Heart right ventricle (tissue), 16 donors: ENCODE measurements at regions not wholly inside any gene's neighbourhood (a gene's known extent, or its start where the extent isn't known, plus 50 kb on each side); places are given as distances from the start of the nearest gene placed in this dataset.

ENCODE experiments used
- ATAC-seq, 8 donors: fragments of 200-7000 bp; cut with Tn5 transposase; one replicate each; pipeline ENCODE4 v1.9.1; 2020; ENCODE audit warnings: mild to moderate bottlenecking in 8 of 8, moderate library complexity in 8 of 8, moderate number of reproducible peaks in 1 of 8
- DNase-seq, 2 donors: peaks; one replicate each; pipeline ENCODE4 v3.0.0-alpha.2; 2020
- H3K27ac ChIP-seq, 10 donors: fragments of 200-600 bp; sonication (generic) in 2 of 10; one replicate each; pipeline versions ENCODE4 v1.5.0 to v1.8.0; 2020 to 2022; ENCODE audit warnings: mild to moderate bottlenecking in 3 of 10
- H3K27me3 ChIP-seq, 7 donors: fragments of 200-600 bp; one replicate each; pipeline ENCODE4 v1.8.0; 2021 to 2022; ENCODE audit warnings: mild to moderate bottlenecking in 2 of 7
- H3K36me3 ChIP-seq, 9 donors: fragments of 200-600 bp; sonication (generic) in 1 of 9; one replicate each; pipeline versions ENCODE4 v1.5.0 to v1.8.0; 2020 to 2022; ENCODE audit warnings: mild to moderate bottlenecking in 2 of 9
- H3K4me1 ChIP-seq, 9 donors: fragments of 200-600 bp; sonication (generic) in 1 of 9; one replicate each; pipeline versions ENCODE4 v1.5.0 to v1.8.0; 2020 to 2022; ENCODE audit warnings: mild to moderate bottlenecking in 4 of 9
- H3K4me3 ChIP-seq, 10 donors: fragments of 200-600 bp; sonication (generic) in 2 of 10; one replicate each; pipeline versions ENCODE4 v1.5.0 to v1.8.0; 2020 to 2022; ENCODE audit warnings: mild to moderate bottlenecking in 7 of 10, moderate library complexity in 2 of 10
- H3K9me3 ChIP-seq, 11 donors: fragments of 200-600 bp in 10 of 11; sonication (generic) in 2 of 11; one replicate each; pipeline versions ENCODE4 v1.5.0 to v1.8.0; 2013 to 2022; ENCODE audit warnings: mild to moderate bottlenecking in 2 of 11, control low read depth in 1 of 11, moderate library complexity in 1 of 11
- WGBS, 2 donors: extraction: QIAGEN DNeasy Blood & Tissue Kit; methylation state at CpG; one replicate each; pipeline ENCODE4 v1.1.7; 2013; ENCODE audit warnings: inconsistent platforms in 1 of 2; 5-methylcytosine and 5-hydroxymethylcytosine counted together
- intact Hi-C, 10 donors: fragments of 100-400 bp; cut with DNase I; formaldehyde crosslinking; loops; one replicate each; pipeline versions ENCODE4 v1.11.1 to v1.14.2; 2022
- TF ChIP-seq, protein P1 (sequence below), 9 donors: fragments of 200-600 bp; sonication (generic) in 2 of 9; IDR thresholded peaks; one replicate each; pipeline versions ENCODE4 v1.5.0 to v1.8.0; 2021 to 2022; ENCODE audit warnings: antibody characterized with exemption in 9 of 9, mild to moderate bottlenecking in 5 of 9, moderate library complexity in 1 of 9
- donor health status: Arrhythmogenic right ventricular cardiomyopathy.
- donor health status: ischemic (EF 13 %, LVEDD 7.1; RV severe dilation, severe dysfunction).
- donor health status: healthy with polysubstance abuse.
- donor health status: DM: no; HTN: yes; CAD: no.
- donor health status: DM: no; HTN: no; CAD: no.
- donor health status: ischemic (EF 25% LVEDD 6.9; RV normal size, moderate dysfunction).
- donor health status: ischemic (EF 25% LVEDD 5.7; RV mildly dilated, moderate dysfunction).
- donor health status: healthy.
- donor health status: DM: yes; HTN: yes; CAD: no.
- donor health status: Ischemic cardiomyopathy.
- donor health status: ischemic (EF 35%, LVEDD 5.7; RV mildly dilated, moderate dysfunction).
- donor health status: nonischemic (EF 11% LVEDD 7.7; RV severe dilation, severe dysfunction).
- donor health status: DM: yes; HTN: yes; CAD: no.
- donor health status: PGD.
- donor health status: ischemic (EF 29% LVEDD 5.4; RV normal size, mild dysfunction).
- donor health status: nonischemic (EF 23%, LVEDD 6.1; RV moderate dilation, normal function).

- H3K27me3 ChIP-seq, result no peaks in the 10 kb centered on the region
- TF ChIP-seq, protein P1, sequence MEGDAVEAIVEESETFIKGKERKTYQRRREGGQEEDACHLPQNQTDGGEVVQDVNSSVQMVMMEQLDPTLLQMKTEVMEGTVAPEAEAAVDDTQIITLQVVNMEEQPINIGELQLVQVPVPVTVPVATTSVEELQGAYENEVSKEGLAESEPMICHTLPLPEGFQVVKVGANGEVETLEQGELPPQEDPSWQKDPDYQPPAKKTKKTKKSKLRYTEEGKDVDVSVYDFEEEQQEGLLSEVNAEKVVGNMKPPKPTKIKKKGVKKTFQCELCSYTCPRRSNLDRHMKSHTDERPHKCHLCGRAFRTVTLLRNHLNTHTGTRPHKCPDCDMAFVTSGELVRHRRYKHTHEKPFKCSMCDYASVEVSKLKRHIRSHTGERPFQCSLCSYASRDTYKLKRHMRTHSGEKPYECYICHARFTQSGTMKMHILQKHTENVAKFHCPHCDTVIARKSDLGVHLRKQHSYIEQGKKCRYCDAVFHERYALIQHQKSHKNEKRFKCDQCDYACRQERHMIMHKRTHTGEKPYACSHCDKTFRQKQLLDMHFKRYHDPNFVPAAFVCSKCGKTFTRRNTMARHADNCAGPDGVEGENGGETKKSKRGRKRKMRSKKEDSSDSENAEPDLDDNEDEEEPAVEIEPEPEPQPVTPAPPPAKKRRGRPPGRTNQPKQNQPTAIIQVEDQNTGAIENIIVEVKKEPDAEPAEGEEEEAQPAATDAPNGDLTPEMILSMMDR (IDR thresholded peaks at IDR 0.05), result no peak
Observed at GRCh38 chr3:162147996-162148395, 651.4 kb downstream of the OTOL1 start.

GRCh38 chr3:162150790-162151189, 654.2 kb downstream of the OTOL1 start:
- H3K4me3 ChIP-seq, result no peak overlapping the region
- intact Hi-C loops, result no loop called here
- H3K36me3 ChIP-seq, result no peaks in the 10 kb centered on the region
- peaks cover 0 to 5% (median 0%) of the 10 kb centered on the region in 11 donors for H3K9me3 ChIP-seq
- DNase-seq (no peak), ATAC-seq (no peak)
- TF ChIP-seq, protein P1 (IDR thresholded peaks at IDR 0.05), result peak in 1 of 9 donors; percentile 5
- H3K4me1 ChIP-seq, result no peaks in the 10 kb centered on the region
- no peaks in the 10 kb centered on the region for H3K27me3 ChIP-seq
- no peak overlapping the region for H3K27ac ChIP-seq

More at GRCh38 chr3:162147996-162148395, 651.4 kb downstream of the OTOL1 start:
- H3K4me1 ChIP-seq, result no peaks in the 10 kb centered on the region
- H3K9me3 ChIP-seq, result no peaks in the 10 kb centered on the region
- no peak overlapping the region for H3K27ac ChIP-seq
- ATAC-seq (no peak), DNase-seq (no peak)
- 41 to 45% methylated on average over 1 of the region's 1 CpG for WGBS, 2 donors
- H3K4me3 ChIP-seq, result no peak overlapping the region
- intact Hi-C loops, result no loop called here
- H3K36me3 ChIP-seq, result no peaks in the 10 kb centered on the region

DNA sequence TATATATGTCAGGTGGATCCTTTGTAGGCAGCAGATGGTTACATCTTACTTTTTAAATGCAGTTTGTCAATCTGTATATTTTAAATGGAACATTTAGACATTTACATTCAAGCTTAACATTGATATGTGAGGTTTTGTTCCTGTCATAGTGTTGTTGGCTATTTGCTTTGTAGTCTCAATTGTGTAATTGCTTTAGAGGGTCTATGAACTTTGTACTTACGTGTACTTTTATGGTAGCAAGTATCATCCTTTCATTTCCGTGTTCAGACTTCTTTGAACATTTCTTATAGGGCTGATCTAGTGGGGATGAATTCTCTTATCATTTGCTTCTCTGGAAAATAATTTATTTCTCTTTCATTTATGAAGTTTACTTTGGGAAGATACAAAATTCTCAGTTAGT, 656.0 kb downstream of the OTOL1 start:
- no peaks in the 10 kb centered on the region for H3K36me3 ChIP-seq
- H3K4me3 ChIP-seq, result no peak overlapping the region
- ATAC-seq (no peak), DNase-seq (no peak)
- no peak overlapping the region for H3K27ac ChIP-seq
- no peaks in the 10 kb centered on the region for H3K4me1 ChIP-seq
- 78 to 87% methylated on average over 2 of the region's 2 CpGs for WGBS, 2 donors
- H3K9me3 ChIP-seq, result peaks cover 0 to 8% (median 0%) of the 10 kb centered on the region in 11 donors
- no peaks in the 10 kb centered on the region for H3K27me3 ChIP-seq
- intact Hi-C loops, result no loop called here
- TF ChIP-seq, protein P1 (IDR thresholded peaks at IDR 0.05), result no peak

DNA sequence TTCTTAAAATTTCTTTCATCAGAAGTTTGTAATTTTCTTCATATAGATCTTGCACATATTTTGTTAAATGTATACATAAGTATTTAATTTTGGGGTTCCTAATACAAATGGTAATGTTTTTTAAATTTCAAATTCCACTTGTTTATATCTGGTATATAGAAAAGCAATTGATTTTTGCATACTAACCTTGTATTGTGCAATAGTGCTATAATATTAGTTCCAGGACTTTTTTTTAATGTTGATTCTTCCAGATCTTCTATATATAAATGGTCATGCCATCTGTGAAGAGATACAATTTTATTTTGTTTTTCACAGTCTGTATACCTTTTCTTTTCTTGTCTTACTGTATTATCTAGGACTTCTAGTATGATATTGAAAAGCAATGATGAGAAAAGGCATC, 665.0 kb downstream of the OTOL1 start:
- H3K36me3 ChIP-seq, result no peaks in the 10 kb centered on the region
- DNase-seq, result no peak
- H3K9me3 ChIP-seq, result peaks cover 0 to 6% (median 0%) of the 10 kb centered on the region in 11 donors
- H3K27me3 ChIP-seq, result no peaks in the 10 kb centered on the region
- TF ChIP-seq, protein P1 (IDR thresholded peaks at IDR 0.05), result no peak
- no peak for ATAC-seq
- intact Hi-C loops, result no loop called here
- H3K27ac ChIP-seq, result no peak overlapping the region
- H3K4me3 ChIP-seq, result no peak overlapping the region
- H3K4me1 ChIP-seq, result no peaks in the 10 kb centered on the region

DNA sequence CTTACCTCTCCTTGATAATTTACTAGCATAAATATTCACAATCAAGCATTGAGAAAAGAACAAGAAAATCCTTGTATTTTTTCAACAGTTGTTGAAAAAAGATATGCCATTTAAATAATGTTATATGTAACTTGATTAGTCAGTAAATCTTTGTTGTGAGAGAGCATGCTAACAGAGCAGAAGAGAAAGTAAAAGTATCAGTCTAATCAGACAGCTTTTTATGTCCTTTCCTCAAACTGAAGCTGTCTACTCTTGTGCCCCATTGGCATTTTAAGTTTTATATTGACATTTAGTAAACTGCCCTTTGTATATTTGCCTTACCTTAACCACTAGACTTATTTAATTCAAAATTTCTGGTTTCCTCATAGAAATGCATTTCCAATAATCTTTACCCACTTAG, 668.7 kb downstream of the OTOL1 start:
- intact Hi-C loops, result no loop called here
- ATAC-seq (no peak), DNase-seq (no peak)
- H3K4me1 ChIP-seq, result peaks cover 0 to 6% (median 0%) of the 10 kb centered on the region in 9 donors
- H3K9me3 ChIP-seq, result no peaks in the 10 kb centered on the region
- TF ChIP-seq, protein P1 (IDR thresholded peaks at IDR 0.05), result no peak
- H3K4me3 ChIP-seq, result no peak overlapping the region
- H3K27ac ChIP-seq, result no peak overlapping the region
- no peaks in the 10 kb centered on the region for H3K36me3 ChIP-seq
- no peaks in the 10 kb centered on the region for H3K27me3 ChIP-seq
